ENCODE measurements at regions not wholly inside any gene's neighbourhood (a gene's known extent, or its start where the extent isn't known, plus 50 kb on each side); places are given as distances from the start of the nearest gene placed in this dataset.

- Histone ChIP-seq H3K4me1 (ENCODE audit: insufficient read depth) (no peaks in the 10 kb centered on the region), H3K27ac (no peak overlapping the region), H3K36me3 (no peaks in the 10 kb centered on the region), H3K4me3 (no peak overlapping the region), H3K27me3 (no peaks in the 10 kb centered on the region), H3K9me3 (no peaks in the 10 kb centered on the region)
- TF ChIP-seq CTCF (IDR thresholded peaks at IDR 0.05) (no peak), EP300 (IDR thresholded peaks at IDR 0.05) (no peak), POLR2A (IDR thresholded peaks at IDR 0.05) (no peak)
- WGBS, 3 donors: 73 to 83% (median 81%) methylated on average over 6 of the region's 6 CpGs
- intact Hi-C loops (cut with DNase I): no loop called here
- no peak for DNase-seq
Measured at GRCh38 chr10:55242544-55242943, 441.5 kb upstream of the PCDH15 start.

- no peak for DNase-seq
- TF ChIP-seq EP300 (IDR thresholded peaks at IDR 0.05) (no peak), CTCF (IDR thresholded peaks at IDR 0.05) (no peak), POLR2A (IDR thresholded peaks at IDR 0.05) (no peak)
- Histone ChIP-seq H3K27ac (no peak overlapping the region), H3K9me3 (no peaks in the 10 kb centered on the region), H3K4me1 (ENCODE audit: insufficient read depth) (no peaks in the 10 kb centered on the region), H3K27me3 (no peaks in the 10 kb centered on the region), H3K4me3 (no peak overlapping the region), H3K36me3 (no peaks in the 10 kb centered on the region)
- intact Hi-C loops (cut with DNase I): no loop called here
Measured at GRCh38 chr10:55237462-55237861, 436.4 kb upstream of the PCDH15 start.

- no peak for TF ChIP-seq POLR2A (IDR thresholded peaks at IDR 0.05)
- no peak for TF ChIP-seq CTCF (IDR thresholded peaks at IDR 0.05)
- no peak for TF ChIP-seq EP300 (IDR thresholded peaks at IDR 0.05)
- no peak overlapping the region for H3K4me3 ChIP-seq
- H3K9me3 ChIP-seq: no peaks in the 10 kb centered on the region
- no peaks in the 10 kb centered on the region for H3K27me3 ChIP-seq
- no peak overlapping the region for H3K27ac ChIP-seq
- intact Hi-C loops (cut with DNase I): no loop called here
- no peaks in the 10 kb centered on the region for H3K4me1 ChIP-seq (ENCODE audit: insufficient read depth)
- DNase-seq: no peak
- H3K36me3 ChIP-seq: no peaks in the 10 kb centered on the region
Measured at GRCh38 chr10:55233505-55233904, 432.5 kb upstream of the PCDH15 start.

- H3K9me3 ChIP-seq: no peaks in the 10 kb centered on the region
- H3K36me3 ChIP-seq: no peaks in the 10 kb centered on the region
- intact Hi-C loops (cut with DNase I): no loop called here
- no peak overlapping the region for H3K27ac ChIP-seq
- no peaks in the 10 kb centered on the region for H3K4me1 ChIP-seq (ENCODE audit: insufficient read depth)
- H3K27me3 ChIP-seq: no peaks in the 10 kb centered on the region
- DNase-seq: no peak
- no peak overlapping the region for H3K4me3 ChIP-seq
- TF ChIP-seq CTCF (IDR thresholded peaks at IDR 0.05) (no peak), EP300 (IDR thresholded peaks at IDR 0.05) (no peak), POLR2A (IDR thresholded peaks at IDR 0.05) (no peak)
- WGBS, 3 donors: 10 to 39% (median 26%) methylated on average over 3 of the region's 3 CpGs
Measured at GRCh38 chr10:55233090-55233489, 432.1 kb upstream of the PCDH15 start.

- no peak overlapping the region for H3K27ac ChIP-seq
- 45 to 56% (median 48%) methylated on average over 1 of the region's 1 CpG for WGBS, 3 donors
- H3K27me3 ChIP-seq: no peaks in the 10 kb centered on the region
- intact Hi-C loops (cut with DNase I): no loop called here
- H3K4me3 ChIP-seq: no peak overlapping the region
- H3K4me1 ChIP-seq (ENCODE audit: insufficient read depth): no peaks in the 10 kb centered on the region
- no peaks in the 10 kb centered on the region for H3K9me3 ChIP-seq
- H3K36me3 ChIP-seq: no peaks in the 10 kb centered on the region
- TF ChIP-seq POLR2A (IDR thresholded peaks at IDR 0.05): no peak
- TF ChIP-seq CTCF (IDR thresholded peaks at IDR 0.05): no peak
- TF ChIP-seq EP300 (IDR thresholded peaks at IDR 0.05): no peak
- DNase-seq: no peak
Measured at GRCh38 chr10:55232553-55232952, 431.5 kb upstream of the PCDH15 start.

Measured in ovary (tissue), 7 donors.